CD4-positive, alpha-beta memory T cell (primary cell): ENCODE measurements at regions not wholly inside any gene's neighbourhood (a gene's known extent, or its start where the extent isn't known, plus 50 kb on each side); places are given as distances from the start of the nearest gene placed in this dataset.

Source experiments
- CTCF ChIA-PET: fragments of 350-600 bp; sonication (Branson Sonifier 250); formaldehyde crosslinking; loops from one replicate; lab custom pipeline; 2021; ENCODE audit warnings: inconsistent platforms; ENCODE audit not compliant: partially characterized antibody; lab: Charles Lee
- POLR2A ChIA-PET: fragments of 350-600 bp; sonication (Branson Sonifier 250); formaldehyde crosslinking; loops from one replicate; lab custom pipeline; 2021; ENCODE audit not compliant: partially characterized antibody; lab: Charles Lee
- DNase-seq, 5 donors: peaks; one replicate each; pipeline versions ENCODE4 v3.0.0 to v3.0.0-alpha.2; 2020 to 2022; ENCODE audit warnings: mixed read lengths in 1 of 5
- H3K27ac ChIP-seq: one replicate; pipeline ENCODE4 v1.7.0; 2013; ENCODE audit warnings: low read depth, low read length
- H3K27me3 ChIP-seq: 2 replicates; pipeline ENCODE4 v1.7.0; 2013; ENCODE audit warnings: mild to moderate bottlenecking, low read length, moderate library complexity; ENCODE audit not compliant: insufficient read depth
- H3K36me3 ChIP-seq: 2 replicates; pipeline ENCODE4 v1.7.0; 2013; ENCODE audit warnings: mild to moderate bottlenecking, low read length, moderate library complexity; ENCODE audit not compliant: insufficient read depth
- H3K4me1 ChIP-seq: 2 replicates; pipeline ENCODE4 v1.7.0; 2013; ENCODE audit warnings: mild to moderate bottlenecking, low read length, moderate library complexity; ENCODE audit not compliant: insufficient read depth
- H3K4me3 ChIP-seq, 2 donors: one replicate each; pipeline ENCODE4 v1.7.0; 2013; ENCODE audit warnings: low read length in 2 of 2, mild to moderate bottlenecking in 1 of 2
- H3K9me3 ChIP-seq, 2 donors: one replicate each; pipeline ENCODE4 v1.7.0; 2013; ENCODE audit warnings: low read length in 2 of 2, control low read depth in 1 of 2; ENCODE audit not compliant: control insufficient read depth in 1 of 2
- H3K27ac Mint-ChIP-seq, 7 donors: one replicate each; pipeline ENCODE4 v1.8.0; 2020 to 2021; ENCODE audit warnings: mixed read lengths in 7 of 7, mild to moderate bottlenecking in 6 of 7, inconsistent platforms in 3 of 7, moderate library complexity in 3 of 7
- H3K27me3 Mint-ChIP-seq, 2 donors: one replicate each; pipeline ENCODE4 v1.8.0; 2020 to 2021; ENCODE audit warnings: mixed read lengths in 2 of 2
- H3K36me3 Mint-ChIP-seq, 2 donors: one replicate each; pipeline ENCODE4 v1.8.0; 2020 to 2021; ENCODE audit warnings: mixed read lengths in 2 of 2, inconsistent platforms in 1 of 2, mild to moderate bottlenecking in 1 of 2
- H3K4me1 Mint-ChIP-seq, 4 donors: one replicate each; pipeline ENCODE4 v1.8.0; 2020 to 2021; ENCODE audit warnings: mixed read lengths in 4 of 4, mild to moderate bottlenecking in 1 of 4
- H3K4me3 Mint-ChIP-seq, 8 donors: one replicate each; pipeline ENCODE4 v1.8.0; 2020 to 2021; ENCODE audit warnings: mixed read lengths in 8 of 8, mild to moderate bottlenecking in 7 of 8, moderate library complexity in 6 of 8, inconsistent platforms in 3 of 8
- H3K9me3 Mint-ChIP-seq, 8 donors: one replicate each; pipeline ENCODE4 v1.8.0; 2020 to 2021; ENCODE audit warnings: mixed read lengths in 8 of 8, mild to moderate bottlenecking in 5 of 8, inconsistent platforms in 3 of 8, moderate library complexity in 1 of 8
- intact Hi-C: fragments of 100-400 bp; cut with micrococcal nuclease; formaldehyde crosslinking; loops from one replicate; pipeline ENCODE4 v1.15.1; 2023

DNA sequence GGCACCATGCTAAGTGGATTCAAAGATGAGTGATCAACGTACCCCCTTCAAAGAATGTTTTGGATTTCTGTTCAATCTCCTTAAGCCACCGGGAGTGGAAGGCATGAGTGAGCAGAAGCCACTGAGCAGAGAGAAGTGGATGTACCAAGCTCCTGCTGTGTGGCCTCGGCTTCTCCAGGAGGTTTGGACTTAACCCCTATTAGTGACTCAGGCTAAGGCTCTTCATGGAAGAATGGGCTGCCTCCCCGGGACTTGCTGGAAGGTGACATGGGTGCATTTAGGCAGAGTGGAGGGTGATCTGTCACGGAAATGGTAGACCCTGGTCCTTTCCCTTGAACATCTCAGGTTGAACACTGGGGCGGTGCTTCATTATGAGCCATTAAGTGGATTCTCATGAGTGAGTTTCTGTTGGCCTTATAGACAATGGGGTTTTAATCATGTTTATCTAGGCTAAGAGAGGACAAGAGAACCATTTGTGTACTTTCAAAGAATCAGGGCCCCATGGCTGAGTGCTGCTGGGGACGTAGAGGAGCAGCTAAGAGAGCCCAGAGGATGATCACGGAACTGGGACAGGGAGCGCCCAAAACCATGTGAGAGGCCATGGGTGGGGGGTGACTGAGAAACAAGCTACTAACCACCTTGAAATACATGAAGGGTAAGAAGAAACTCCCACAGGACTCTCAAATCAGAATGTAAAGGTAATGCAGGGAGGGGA, 62.2 kb downstream of the HES1 start:
- Histone ChIP-seq H3K36me3 (no peaks in the 10 kb centered on the region), H3K27ac (no peak overlapping the region), H3K4me3 (no peak overlapping the region), H3K9me3 (no peaks in the 10 kb centered on the region), H3K4me1 (no peaks in the 10 kb centered on the region), H3K27me3 (peaks cover 1% of the 10 kb centered on the region)
- peaks cover 21 to 33% of the 10 kb centered on the region in 2 donors for H3K27me3 Mint-ChIP-seq
- intact Hi-C loops, result no loop called here
- POLR2A ChIA-PET, result no interaction called here
- no peaks in the 10 kb centered on the region for H3K9me3 Mint-ChIP-seq
- H3K27ac Mint-ChIP-seq, result peak overlapping the region in 1 of 7 donors; percentile 20
- peaks cover 0 to 3% of the 10 kb centered on the region in 2 donors for H3K36me3 Mint-ChIP-seq
- peaks cover 6 to 11% (median 7%) of the 10 kb centered on the region in 4 donors for H3K4me1 Mint-ChIP-seq
- no peak for DNase-seq
- no peak overlapping the region for H3K4me3 Mint-ChIP-seq
- CTCF ChIA-PET, result no interaction called here

DNA sequence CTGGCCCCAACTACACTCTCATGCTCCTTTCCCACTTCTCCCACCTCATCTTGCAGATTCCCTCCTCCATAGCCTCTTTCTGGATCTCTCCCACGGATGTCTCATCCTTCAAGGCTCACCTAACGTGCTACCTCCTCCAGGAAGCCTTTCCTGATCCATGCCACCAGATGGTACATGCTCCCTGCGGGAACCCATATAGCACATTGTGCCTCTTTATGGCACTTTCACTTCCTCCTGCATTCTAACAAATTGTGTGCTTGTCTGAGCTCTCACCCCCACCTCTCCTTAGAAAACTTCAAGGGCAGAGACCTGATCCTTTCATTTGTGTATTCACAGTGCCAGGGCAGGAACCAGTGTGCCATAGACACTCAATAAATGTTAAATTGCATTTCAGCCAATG, 63.0 kb downstream of the HES1 start:
- Mint-ChIP-seq H3K27me3 (peaks cover 23 to 38% of the 10 kb centered on the region in 2 donors), H3K36me3 (peaks cover 0 to 3% of the 10 kb centered on the region in 2 donors), H3K27ac (no peak overlapping the region), H3K9me3 (no peaks in the 10 kb centered on the region), H3K4me1 (peaks cover 9 to 18% (median 12%) of the 10 kb centered on the region in 4 donors), H3K4me3 (no peak overlapping the region)
- DNase-seq, result no peak
- Histone ChIP-seq H3K9me3 (no peaks in the 10 kb centered on the region), H3K4me3 (no peak overlapping the region), H3K27ac (no peak overlapping the region), H3K4me1 (no peaks in the 10 kb centered on the region), H3K27me3 (peaks cover 5% of the 10 kb centered on the region), H3K36me3 (no peaks in the 10 kb centered on the region)
- CTCF ChIA-PET, result no interaction called here
- intact Hi-C loops, result no loop called here
- POLR2A ChIA-PET, result no interaction called here

DNA sequence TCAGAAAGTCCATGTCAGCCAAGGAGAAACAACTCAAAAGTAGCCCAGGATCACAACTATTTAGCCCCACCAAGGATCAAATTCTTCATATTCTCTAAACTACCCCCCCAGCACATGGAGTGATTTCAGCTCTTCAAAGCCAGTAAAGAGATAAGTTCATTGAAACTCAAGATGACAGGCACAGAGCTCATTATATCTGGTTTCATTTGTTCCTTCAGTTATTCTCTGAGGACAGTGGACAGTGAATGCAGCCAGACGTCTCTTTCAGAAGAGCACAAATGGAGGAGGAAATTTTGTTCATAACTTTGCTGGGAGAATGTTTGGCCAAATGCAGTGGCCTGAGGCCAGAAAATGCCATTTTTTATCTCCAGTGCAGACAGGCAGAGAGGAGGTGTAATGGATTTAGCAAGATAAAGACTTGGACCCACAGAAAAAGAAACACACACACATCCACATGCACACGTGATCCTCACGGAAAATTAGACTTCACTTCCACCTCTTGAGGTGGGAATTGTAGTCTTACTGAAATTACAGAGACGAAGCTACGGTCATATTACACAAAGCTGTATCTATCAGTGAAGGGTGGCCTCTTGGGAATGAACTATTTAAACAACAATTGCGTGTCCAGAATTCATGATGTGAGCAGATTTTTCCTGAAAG, 64.6 kb downstream of the HES1 start:
- Mint-ChIP-seq H3K27ac (no peak overlapping the region), H3K4me1 (peaks cover 5 to 13% (median 7%) of the 10 kb centered on the region in 4 donors), H3K9me3 (no peaks in the 10 kb centered on the region), H3K27me3 (peaks cover 30 to 44% of the 10 kb centered on the region in 2 donors), H3K4me3 (no peak overlapping the region), H3K36me3 (peaks cover 0 to 3% of the 10 kb centered on the region in 2 donors)
- Histone ChIP-seq H3K4me1 (no peaks in the 10 kb centered on the region), H3K27ac (no peak overlapping the region), H3K9me3 (no peaks in the 10 kb centered on the region), H3K4me3 (no peak overlapping the region), H3K27me3 (peaks cover 9% of the 10 kb centered on the region), H3K36me3 (no peaks in the 10 kb centered on the region)
- intact Hi-C loops, result loop anchor here (1.0 kb wide), 1 partner anchor 50 kb away; no protein-coding TSS in a partner anchor
- DNase-seq, result no peak
- ChIA-PET POLR2A (no interaction called here), CTCF (no interaction called here)

DNA sequence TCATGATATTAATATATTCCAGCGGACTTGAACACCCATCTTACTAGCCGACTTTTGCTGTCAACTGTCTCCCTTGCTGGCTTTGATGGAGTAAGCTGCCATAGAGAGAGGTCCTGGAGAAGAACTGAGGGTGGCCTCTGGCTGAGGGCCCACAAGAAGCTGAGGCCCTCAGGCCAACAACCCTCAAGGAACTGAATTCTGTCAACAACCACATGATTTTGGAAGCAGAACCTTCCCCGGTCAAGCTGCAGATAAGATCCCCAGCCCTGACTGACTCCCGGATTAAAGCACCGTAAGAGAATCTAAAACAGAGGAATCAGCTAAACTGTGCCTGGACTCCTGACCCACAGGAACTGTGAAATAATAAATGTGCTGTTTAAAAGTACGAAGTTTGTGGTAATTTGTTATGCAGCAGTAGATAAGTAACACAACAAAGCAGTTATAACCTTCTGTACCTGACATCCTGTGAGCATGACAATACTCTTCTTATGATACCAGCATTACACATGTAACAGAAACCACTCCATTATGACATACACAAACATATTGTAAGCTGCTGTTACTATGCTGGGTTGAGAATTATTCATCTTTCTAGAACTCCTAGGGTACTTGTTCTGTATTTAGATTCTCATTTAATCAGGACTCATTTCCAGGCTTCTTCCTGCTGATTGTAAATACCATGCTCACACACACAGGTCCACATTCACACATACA, 66.2 kb downstream of the HES1 start:
- ChIA-PET POLR2A (no interaction called here), CTCF (no interaction called here)
- H3K36me3 ChIP-seq, result no peaks in the 10 kb centered on the region
- no peak overlapping the region for H3K27ac ChIP-seq
- Mint-ChIP-seq H3K4me1 (peaks cover 5 to 13% (median 7%) of the 10 kb centered on the region in 4 donors), H3K4me3 (no peak overlapping the region), H3K27ac (peak overlapping the region in 1 of 7 donors; percentile 62), H3K27me3 (peaks cover 32 to 49% of the 10 kb centered on the region in 2 donors), H3K9me3 (peaks cover 0 to 1% (median 0%) of the 10 kb centered on the region in 8 donors), H3K36me3 (peaks cover 0 to 3% of the 10 kb centered on the region in 2 donors)
- no peak overlapping the region for H3K4me3 ChIP-seq
- H3K9me3 ChIP-seq, result no peaks in the 10 kb centered on the region
- intact Hi-C loops, result loop anchor here (1.0 kb wide), 1 partner anchor 48 kb away; no protein-coding TSS in a partner anchor
- H3K4me1 ChIP-seq, result no peaks in the 10 kb centered on the region
- peaks cover 9% of the 10 kb centered on the region for H3K27me3 ChIP-seq
- DNase-seq, result no peak

DNA sequence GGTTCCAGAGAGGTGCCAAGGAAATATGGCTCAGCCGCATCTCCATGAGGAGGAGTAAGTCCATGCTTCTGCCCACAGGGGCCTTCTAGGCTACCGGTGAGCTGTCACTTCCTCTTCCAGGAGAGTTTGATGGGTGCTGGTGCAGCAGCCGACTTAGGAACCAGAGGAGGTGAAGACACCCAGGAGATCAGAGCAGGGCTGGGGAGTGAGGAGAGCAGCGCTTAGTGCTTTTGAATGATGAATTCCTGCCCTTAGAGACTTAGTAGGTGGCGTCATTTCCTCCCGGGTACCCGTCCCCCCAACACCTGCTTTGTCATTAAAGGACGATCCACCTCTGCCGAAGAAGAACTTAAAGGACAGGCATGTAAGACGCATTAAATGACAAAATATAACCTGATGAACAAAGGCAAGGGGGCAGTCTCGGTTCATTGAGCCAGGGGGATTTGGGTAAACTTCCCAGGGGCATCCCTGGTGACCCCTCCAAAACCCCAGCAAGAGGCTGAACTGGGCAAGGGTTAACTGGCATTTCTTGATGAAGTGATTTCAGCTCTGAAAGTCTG, 67.6 kb downstream of the HES1 start:
- Mint-ChIP-seq H3K4me1 (peaks cover 5 to 13% (median 7%) of the 10 kb centered on the region in 4 donors), H3K27ac (peak overlapping the region in 1 of 7 donors; percentile 72), H3K36me3 (peaks cover 0 to 3% of the 10 kb centered on the region in 2 donors), H3K4me3 (peak overlapping the region; percentile 72 to 87 (median 79)), H3K27me3 (peaks cover 31 to 47% of the 10 kb centered on the region in 2 donors), H3K9me3 (peaks cover 0 to 3% (median 0%) of the 10 kb centered on the region in 8 donors)
- POLR2A ChIA-PET, result no interaction called here
- H3K4me3 ChIP-seq, result peak overlapping the region; percentile 2 to 24
- CTCF ChIA-PET, result no interaction called here
- H3K4me1 ChIP-seq, result no peaks in the 10 kb centered on the region
- H3K27ac ChIP-seq, result no peak overlapping the region
- H3K27me3 ChIP-seq, result peaks cover 9% of the 10 kb centered on the region
- no peaks in the 10 kb centered on the region for H3K36me3 ChIP-seq
- intact Hi-C loops, result no loop called here
- DNase-seq, result peak in 3 of 5 donors; percentile 4 to 22 (median 14)
- H3K9me3 ChIP-seq, result no peaks in the 10 kb centered on the region

DNA sequence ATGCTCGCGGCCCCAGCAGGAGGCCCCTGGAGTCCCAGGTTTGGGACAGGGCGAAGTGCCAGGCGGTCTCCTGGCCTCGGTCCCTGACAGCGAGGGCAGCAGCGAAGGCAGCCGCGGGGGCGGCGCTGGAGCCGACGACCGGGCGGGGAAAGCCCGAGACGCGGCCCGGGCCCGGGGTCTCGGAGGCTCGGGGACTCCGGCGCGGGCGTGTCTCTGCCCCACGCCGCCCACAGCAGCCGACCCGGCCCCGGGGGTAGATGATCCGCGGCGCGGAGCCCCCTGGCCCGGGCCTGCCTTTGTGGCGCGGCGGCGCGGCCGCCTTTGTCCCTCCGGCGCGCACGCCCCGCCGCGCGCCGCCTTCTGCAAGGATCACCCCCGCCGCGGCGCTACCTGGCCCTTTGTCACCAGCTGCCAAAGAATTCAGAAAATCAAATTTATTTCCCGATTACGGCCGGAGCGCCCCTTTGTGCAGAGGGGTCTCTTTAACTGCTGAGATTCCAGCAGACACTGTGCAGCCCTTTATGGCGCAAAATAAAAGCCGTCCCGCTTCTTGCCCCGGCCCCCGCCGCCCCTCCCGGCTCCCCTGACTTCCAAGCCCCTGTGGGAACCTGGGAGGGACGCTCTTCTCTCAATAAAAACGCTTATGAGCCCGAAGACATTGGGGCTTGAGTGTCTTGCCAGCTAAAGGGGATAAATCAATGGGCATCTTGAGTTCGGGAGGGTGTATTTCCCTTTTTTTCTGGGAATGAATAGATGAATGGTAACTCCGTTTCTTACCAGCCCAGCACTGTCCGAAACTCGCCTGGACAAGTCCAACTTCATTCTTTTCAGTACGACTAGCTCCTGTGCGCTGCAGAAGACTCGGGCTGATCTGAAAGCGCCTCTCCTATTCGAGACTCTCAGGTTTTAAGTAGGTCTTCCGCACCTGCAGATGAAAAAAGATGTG, 68.4 kb downstream of the HES1 start:
- Histone ChIP-seq H3K36me3 (no peaks in the 10 kb centered on the region), H3K4me1 (no peaks in the 10 kb centered on the region), H3K9me3 (no peaks in the 10 kb centered on the region), H3K27me3 (peaks cover 9% of the 10 kb centered on the region), H3K4me3 (peak overlapping the region; percentile 2 to 24), H3K27ac (no peak overlapping the region)
- Mint-ChIP-seq H3K9me3 (peaks cover 0 to 3% (median 0%) of the 10 kb centered on the region in 8 donors), H3K27ac (no peak overlapping the region), H3K4me1 (peaks cover 5 to 13% (median 7%) of the 10 kb centered on the region in 4 donors), H3K4me3 (peak overlapping the region; percentile 72 to 87 (median 79)), H3K27me3 (peaks cover 29 to 42% of the 10 kb centered on the region in 2 donors), H3K36me3 (peaks cover 0 to 3% of the 10 kb centered on the region in 2 donors)
- CTCF ChIA-PET, result no interaction called here
- intact Hi-C loops, result no loop called here
- POLR2A ChIA-PET, result no interaction called here
- no peak for DNase-seq
